Mammary epithelial cell (primary cell): ENCODE measurements at regions not wholly inside any gene's neighbourhood (a gene's known extent, or its start where the extent isn't known, plus 50 kb on each side); places are given as distances from the start of the nearest gene placed in this dataset.

Experiments used
- CTCF ChIP-seq, 2 donors: IDR thresholded peaks in 1 of 2; conservative IDR thresholded peaks in 1 of 2; 2 replicates each; pipeline ENCODE4 v1.5.1; 2011 to 2012; ENCODE audit warnings: inconsistent platforms in 2 of 2, low read length in 2 of 2, mild to moderate bottlenecking in 2 of 2, control low read depth in 1 of 2, low read depth in 1 of 2; ENCODE audit not compliant: insufficient read depth in 1 of 2; ENCODE audit errors: extremely low read depth in 1 of 2
- EZH2 ChIP-seq: IDR thresholded peaks from 2 replicates; pipeline ENCODE4 v1.6.1; 2012; ENCODE audit warnings: low read length, inconsistent platforms, borderline replicate concordance

DNA sequence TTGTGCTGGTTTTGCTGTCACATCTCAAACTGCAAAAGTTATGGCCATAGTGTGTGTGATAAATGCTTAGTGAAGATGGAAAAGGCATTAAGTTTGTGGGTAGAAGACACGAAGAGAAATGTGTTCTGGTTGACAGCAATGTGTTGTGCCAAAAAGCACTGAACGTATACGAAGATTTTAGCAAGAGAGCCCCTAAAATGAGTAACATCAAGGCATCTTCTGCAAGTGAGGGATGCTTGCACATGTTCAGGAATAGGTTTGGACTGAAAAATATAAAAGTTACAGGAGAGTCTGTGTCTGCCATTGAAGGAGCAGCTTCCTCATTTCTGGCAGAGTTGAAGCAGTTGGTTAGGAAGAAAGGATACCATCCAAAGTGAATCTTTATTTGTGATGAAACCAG, 167.1 kb downstream of the ADAMTS15 start:
- TF ChIP-seq CTCF (conservative IDR thresholded peaks at IDR 0.05 in 1 of 2, IDR thresholded peaks at IDR 0.05 in 1 of 2; ENCODE audit: extremely low read depth in 1 of 2, insufficient read depth in 1 of 2, low read depth in 1 of 2, low read length in 2 of 2) (no peak), EZH2 (no peak)
